Peyer's patch (tissue), 4 donors: ENCODE measurements at regions not wholly inside any gene's neighbourhood (a gene's known extent, or its start where the extent isn't known, plus 50 kb on each side); places are given as distances from the start of the nearest gene placed in this dataset.

Experiments used
- DNase-seq, 3 donors: peaks; one replicate each; pipeline ENCODE4 v3.0.0-alpha.2; 2017 to 2019
- H3K27ac ChIP-seq, 4 donors: fragments of 200-600 bp; sonication (generic); one replicate each; pipeline ENCODE4 v1.5.1; 2016 to 2019
- H3K27me3 ChIP-seq, 2 donors: fragments of 200-600 bp; sonication (generic); one replicate each; pipeline ENCODE4 v1.5.1; 2019
- H3K36me3 ChIP-seq, 3 donors: fragments of 200-600 bp; sonication (generic); one replicate each; pipeline ENCODE4 v1.5.1; 2016 to 2019
- H3K4me1 ChIP-seq, 4 donors: fragments of 200-600 bp; sonication (generic); one replicate each; pipeline ENCODE4 v1.5.1; 2016 to 2019
- H3K4me3 ChIP-seq, 4 donors: fragments of 200-600 bp; sonication (generic); 1 replicate in 3 of 4; 2 replicates in 1 of 4; pipeline ENCODE4 v1.5.1; 2016 to 2019; ENCODE audit warnings: mild to moderate bottlenecking in 1 of 4
- H3K9me3 ChIP-seq, 4 donors: fragments of 200-600 bp; sonication (generic); one replicate each; pipeline ENCODE4 v1.5.1; 2016 to 2019; ENCODE audit warnings: mild to moderate bottlenecking in 1 of 4
- POLR2A ChIP-seq, 2 donors: fragments of 450-650 bp; IDR thresholded peaks; one replicate each; pipeline ENCODE4 v1.5.1; 2017; ENCODE audit warnings: antibody characterized with exemption in 2 of 2, mild to moderate bottlenecking in 2 of 2, moderate library complexity in 2 of 2
- TF ChIP-seq, protein P1 (sequence below), 6 experiments: fragments of 450-650 bp in 4 of 6; fragments of 200-600 bp in 2 of 6; sonication (generic) in 1 of 6; IDR thresholded peaks; one replicate each; pipeline ENCODE4 v1.5.1; 2017 to 2019; ENCODE audit warnings: antibody characterized with exemption in 6 of 6, mild to moderate bottlenecking in 3 of 6, moderate library complexity in 1 of 6

DNA sequence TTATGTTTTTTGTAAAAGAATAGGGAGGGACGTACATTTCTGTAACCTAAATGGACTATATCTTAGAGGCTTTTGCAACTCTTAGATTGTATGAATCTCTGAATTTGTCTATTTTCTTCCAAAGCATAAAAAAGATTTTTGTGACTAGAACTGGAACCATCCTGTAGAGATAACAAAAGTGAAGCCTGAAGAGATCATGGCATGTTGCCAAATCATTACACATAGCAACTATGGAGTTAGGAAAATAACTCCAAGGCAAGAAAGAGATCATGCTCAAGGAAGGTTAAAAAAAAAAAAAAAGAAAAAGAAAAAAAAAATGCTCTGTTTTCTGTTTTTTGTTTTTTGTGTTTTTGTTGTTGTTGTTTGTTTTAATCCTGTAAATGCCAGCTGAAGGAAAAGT, 567.7 kb upstream of the ZWINT start:
- H3K4me3 ChIP-seq, result no peak overlapping the region

DNA sequence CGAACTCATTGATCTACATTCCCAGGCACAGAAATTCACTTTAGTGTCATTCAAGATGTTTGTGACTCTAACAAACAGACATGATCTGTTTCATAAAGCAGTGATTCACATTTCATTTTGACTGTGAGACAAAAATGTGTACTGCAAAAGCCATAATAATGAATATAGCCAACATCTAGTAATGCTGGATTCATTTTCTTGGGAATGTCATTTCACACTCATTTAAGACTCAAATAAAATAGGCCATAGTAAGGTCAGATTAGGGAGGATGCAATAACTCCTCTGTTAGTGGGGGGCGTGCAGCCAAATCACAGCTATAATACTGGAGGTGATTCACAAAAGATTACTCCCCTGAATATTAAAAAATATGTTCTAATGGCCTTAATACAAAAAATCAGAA, 566.6 kb upstream of the ZWINT start:
- TF ChIP-seq POLR2A (IDR thresholded peaks at IDR 0.05), result no peak
- TF ChIP-seq, protein P1, sequence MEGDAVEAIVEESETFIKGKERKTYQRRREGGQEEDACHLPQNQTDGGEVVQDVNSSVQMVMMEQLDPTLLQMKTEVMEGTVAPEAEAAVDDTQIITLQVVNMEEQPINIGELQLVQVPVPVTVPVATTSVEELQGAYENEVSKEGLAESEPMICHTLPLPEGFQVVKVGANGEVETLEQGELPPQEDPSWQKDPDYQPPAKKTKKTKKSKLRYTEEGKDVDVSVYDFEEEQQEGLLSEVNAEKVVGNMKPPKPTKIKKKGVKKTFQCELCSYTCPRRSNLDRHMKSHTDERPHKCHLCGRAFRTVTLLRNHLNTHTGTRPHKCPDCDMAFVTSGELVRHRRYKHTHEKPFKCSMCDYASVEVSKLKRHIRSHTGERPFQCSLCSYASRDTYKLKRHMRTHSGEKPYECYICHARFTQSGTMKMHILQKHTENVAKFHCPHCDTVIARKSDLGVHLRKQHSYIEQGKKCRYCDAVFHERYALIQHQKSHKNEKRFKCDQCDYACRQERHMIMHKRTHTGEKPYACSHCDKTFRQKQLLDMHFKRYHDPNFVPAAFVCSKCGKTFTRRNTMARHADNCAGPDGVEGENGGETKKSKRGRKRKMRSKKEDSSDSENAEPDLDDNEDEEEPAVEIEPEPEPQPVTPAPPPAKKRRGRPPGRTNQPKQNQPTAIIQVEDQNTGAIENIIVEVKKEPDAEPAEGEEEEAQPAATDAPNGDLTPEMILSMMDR (IDR thresholded peaks at IDR 0.05), result no peak
- no peaks in the 10 kb centered on the region for H3K36me3 ChIP-seq
- H3K4me3 ChIP-seq, result no peak overlapping the region
- no peak overlapping the region for H3K27ac ChIP-seq
- no peaks in the 10 kb centered on the region for H3K27me3 ChIP-seq
- peaks cover 0 to 7% (median 0%) of the 10 kb centered on the region in 4 donors for H3K9me3 ChIP-seq
- no peaks in the 10 kb centered on the region for H3K4me1 ChIP-seq
- DNase-seq, result no peak

More for the DNA sequence above, 567.7 kb upstream of the ZWINT start:
- Histone ChIP-seq H3K27me3 (no peaks in the 10 kb centered on the region), H3K4me1 (no peaks in the 10 kb centered on the region), H3K9me3 (peaks cover 0 to 4% (median 0%) of the 10 kb centered on the region in 4 donors), H3K27ac (no peak overlapping the region), H3K36me3 (no peaks in the 10 kb centered on the region)
- DNase-seq, result no peak
- TF ChIP-seq, protein P1 (IDR thresholded peaks at IDR 0.05), result no peak

DNA sequence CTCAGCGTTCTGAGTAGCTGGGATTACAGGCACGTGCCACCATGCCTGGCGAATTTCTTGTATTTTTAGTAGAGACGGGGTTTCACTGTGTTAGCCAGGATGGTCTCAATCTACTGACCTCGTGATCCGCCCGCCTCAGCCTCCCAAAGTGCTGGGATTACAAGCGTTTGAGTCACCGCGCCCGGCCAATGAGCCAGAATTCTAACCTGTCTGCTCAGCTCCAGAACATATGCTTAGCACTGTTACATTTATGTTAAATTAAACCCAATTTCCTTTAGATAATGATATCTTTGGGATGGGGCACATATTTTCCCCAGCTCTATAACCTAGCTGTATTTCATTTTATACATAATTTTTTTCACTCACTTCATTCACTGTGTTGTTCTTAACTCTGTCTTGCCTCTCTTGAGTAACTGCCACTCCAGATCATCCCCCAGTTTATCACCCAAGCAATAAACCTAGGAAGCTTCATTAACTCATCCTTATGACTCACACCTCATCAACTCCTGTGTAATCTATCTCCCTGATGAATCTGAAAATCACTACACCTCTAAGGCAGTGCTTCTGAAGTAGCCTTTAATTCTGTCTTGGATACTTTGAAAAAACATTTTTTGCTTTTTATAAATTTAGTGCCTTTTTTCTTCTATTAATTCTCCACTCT, 559.7 kb upstream of the ZWINT start:
- peaks cover 0 to 7% (median 0%) of the 10 kb centered on the region in 4 donors for H3K9me3 ChIP-seq
- H3K36me3 ChIP-seq, result no peaks in the 10 kb centered on the region
- no peak overlapping the region for H3K27ac ChIP-seq
- H3K27me3 ChIP-seq, result no peaks in the 10 kb centered on the region
- H3K4me1 ChIP-seq, result no peaks in the 10 kb centered on the region
- no peak overlapping the region for H3K4me3 ChIP-seq
- TF ChIP-seq POLR2A (IDR thresholded peaks at IDR 0.05), result no peak
- TF ChIP-seq, protein P1 (IDR thresholded peaks at IDR 0.05), result no peak
- no peak for DNase-seq

DNA sequence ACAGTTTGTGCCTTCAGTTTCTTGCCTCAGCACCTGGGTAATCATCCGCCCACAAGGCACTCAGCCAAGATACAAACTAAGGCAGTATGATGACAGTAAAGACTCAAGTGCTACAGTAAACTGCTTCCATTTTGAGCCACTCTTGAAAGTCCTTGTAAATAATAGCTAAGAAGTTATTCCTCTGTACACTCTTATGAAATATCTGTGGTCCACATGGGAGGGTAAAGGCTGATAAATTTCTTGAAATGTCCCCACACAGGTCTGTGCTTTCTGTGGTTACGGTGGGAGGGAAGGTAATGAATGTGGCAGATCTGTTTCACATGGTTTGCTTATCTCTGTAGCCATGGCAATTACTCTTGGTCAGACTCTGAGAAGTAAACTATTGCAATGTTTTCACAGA, 551.0 kb upstream of the ZWINT start:
- Histone ChIP-seq H3K4me1 (no peaks in the 10 kb centered on the region), H3K9me3 (no peaks in the 10 kb centered on the region), H3K36me3 (no peaks in the 10 kb centered on the region), H3K4me3 (no peak overlapping the region), H3K27me3 (no peaks in the 10 kb centered on the region), H3K27ac (no peak overlapping the region)
- DNase-seq, result no peak
- TF ChIP-seq, protein P1 (IDR thresholded peaks at IDR 0.05), result no peak
- no peak for TF ChIP-seq POLR2A (IDR thresholded peaks at IDR 0.05)

DNA sequence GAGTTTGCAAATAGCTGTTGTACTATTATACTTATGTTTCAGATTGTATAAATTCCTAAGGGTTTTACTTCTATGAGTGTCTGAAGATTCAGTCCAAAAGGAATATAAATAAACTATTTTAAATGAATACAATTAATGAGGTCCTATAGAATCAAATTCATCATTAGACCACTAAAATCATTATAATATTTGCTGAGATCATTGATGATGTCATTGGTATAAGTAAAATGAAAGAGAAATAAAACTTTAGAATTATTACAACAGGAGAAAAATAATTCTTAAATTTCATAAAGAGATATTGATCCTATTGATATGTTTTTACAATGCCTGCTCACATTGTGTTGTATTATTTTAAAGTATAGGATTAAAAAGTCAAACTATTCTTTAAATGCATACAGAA, 544.0 kb upstream of the ZWINT start:
- Histone ChIP-seq H3K4me1 (no peaks in the 10 kb centered on the region), H3K27ac (no peak overlapping the region), H3K36me3 (no peaks in the 10 kb centered on the region), H3K9me3 (no peaks in the 10 kb centered on the region), H3K4me3 (no peak overlapping the region), H3K27me3 (no peaks in the 10 kb centered on the region)
- TF ChIP-seq, protein P1 (IDR thresholded peaks at IDR 0.05), result no peak
- TF ChIP-seq POLR2A (IDR thresholded peaks at IDR 0.05), result no peak
- no peak for DNase-seq

DNA sequence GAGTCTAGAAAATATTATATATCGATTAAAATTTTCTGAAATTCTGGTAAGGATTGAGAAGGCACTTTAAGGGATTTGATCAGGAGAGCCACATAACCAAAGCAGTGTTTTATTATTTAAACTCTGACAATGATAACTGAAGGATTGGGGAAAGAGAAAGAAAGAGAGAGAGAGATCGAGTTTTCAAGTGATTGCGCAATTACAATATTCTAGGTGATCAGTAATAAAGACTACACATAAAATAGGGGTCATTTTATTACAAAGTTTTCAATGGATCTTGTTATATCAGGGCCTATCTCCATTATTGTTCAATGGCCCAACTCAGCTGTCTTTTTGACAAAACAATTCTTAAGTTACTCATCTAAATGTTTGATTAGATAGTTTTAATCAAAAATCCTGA, 541.5 kb upstream of the ZWINT start:
- TF ChIP-seq, protein P1 (IDR thresholded peaks at IDR 0.05), result no peak
- no peak for TF ChIP-seq POLR2A (IDR thresholded peaks at IDR 0.05)
- no peak overlapping the region for H3K27ac ChIP-seq
- no peaks in the 10 kb centered on the region for H3K9me3 ChIP-seq
- no peaks in the 10 kb centered on the region for H3K27me3 ChIP-seq
- H3K4me3 ChIP-seq, result no peak overlapping the region
- no peaks in the 10 kb centered on the region for H3K36me3 ChIP-seq
- no peak for DNase-seq
- H3K4me1 ChIP-seq, result no peaks in the 10 kb centered on the region
